ENCODE measurements at regions not wholly inside any gene's neighbourhood (a gene's known extent, or its start where the extent isn't known, plus 50 kb on each side); places are given as distances from the start of the nearest gene placed in this dataset.

- Histone ChIP-seq H3K4me3 (no peak overlapping the region), H3K9me3 (no peaks in the 10 kb centered on the region), H3K36me3 (no peaks in the 10 kb centered on the region), H3K4me1 (peaks cover 0 to 8% (median 0%) of the 10 kb centered on the region in 4 donors), H3K27ac (replicated peaks in 1 of 4) (no peak overlapping the region), H3K27me3 (no peaks in the 10 kb centered on the region)
- TF ChIP-seq POLR2AphosphoS5 (IDR thresholded peaks at IDR 0.05) (no peak), POLR2A (IDR thresholded peaks at IDR 0.05; ENCODE audit: low read depth) (no peak), EP300 (IDR thresholded peaks at IDR 0.05) (no peak)
- TF ChIP-seq, protein P1, sequence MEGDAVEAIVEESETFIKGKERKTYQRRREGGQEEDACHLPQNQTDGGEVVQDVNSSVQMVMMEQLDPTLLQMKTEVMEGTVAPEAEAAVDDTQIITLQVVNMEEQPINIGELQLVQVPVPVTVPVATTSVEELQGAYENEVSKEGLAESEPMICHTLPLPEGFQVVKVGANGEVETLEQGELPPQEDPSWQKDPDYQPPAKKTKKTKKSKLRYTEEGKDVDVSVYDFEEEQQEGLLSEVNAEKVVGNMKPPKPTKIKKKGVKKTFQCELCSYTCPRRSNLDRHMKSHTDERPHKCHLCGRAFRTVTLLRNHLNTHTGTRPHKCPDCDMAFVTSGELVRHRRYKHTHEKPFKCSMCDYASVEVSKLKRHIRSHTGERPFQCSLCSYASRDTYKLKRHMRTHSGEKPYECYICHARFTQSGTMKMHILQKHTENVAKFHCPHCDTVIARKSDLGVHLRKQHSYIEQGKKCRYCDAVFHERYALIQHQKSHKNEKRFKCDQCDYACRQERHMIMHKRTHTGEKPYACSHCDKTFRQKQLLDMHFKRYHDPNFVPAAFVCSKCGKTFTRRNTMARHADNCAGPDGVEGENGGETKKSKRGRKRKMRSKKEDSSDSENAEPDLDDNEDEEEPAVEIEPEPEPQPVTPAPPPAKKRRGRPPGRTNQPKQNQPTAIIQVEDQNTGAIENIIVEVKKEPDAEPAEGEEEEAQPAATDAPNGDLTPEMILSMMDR (IDR thresholded peaks at IDR 0.05): no peak
- WGBS: 91% methylated on average over 5 of the region's 5 CpGs
- no peak for DNase-seq (ENCODE audit: extremely low spot score)
- intact Hi-C loops (cut with DNase I): no loop called here
Observed at GRCh38 chr7:41470081-41470480, 232.8 kb downstream of the INHBA start.

DNA sequence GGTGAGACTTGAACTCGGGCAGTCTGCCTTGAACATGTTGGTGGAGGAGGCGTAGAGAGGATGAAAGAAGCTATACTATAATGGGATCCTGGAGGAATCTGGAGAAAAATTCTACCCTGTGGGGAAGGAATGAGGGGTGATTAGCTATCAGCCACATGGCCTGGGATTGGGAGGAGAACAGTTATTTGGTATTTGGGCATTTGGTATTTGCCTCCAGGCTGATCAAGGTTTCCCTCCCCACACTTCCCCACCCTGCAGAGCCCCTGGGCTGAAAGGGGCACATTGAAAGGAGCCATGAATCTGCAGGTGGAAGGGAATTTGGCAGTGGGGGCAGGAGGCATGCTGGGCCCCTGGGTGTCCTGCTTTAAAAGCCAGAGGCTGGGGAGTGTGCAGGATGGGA lies 235.3 kb downstream of the INHBA start:
- intact Hi-C loops (cut with DNase I): no loop called here
- Histone ChIP-seq H3K27ac (replicated peaks in 1 of 4) (no peak overlapping the region), H3K9me3 (no peaks in the 10 kb centered on the region), H3K36me3 (no peaks in the 10 kb centered on the region), H3K4me3 (no peak overlapping the region), H3K27me3 (no peaks in the 10 kb centered on the region), H3K4me1 (peaks cover 0 to 7% (median 0%) of the 10 kb centered on the region in 4 donors)
- WGBS: 100% methylated on average over 2 of the region's 2 CpGs
- TF ChIP-seq, protein P1 (IDR thresholded peaks at IDR 0.05): no peak
- TF ChIP-seq POLR2AphosphoS5 (IDR thresholded peaks at IDR 0.05): no peak
- no peak for TF ChIP-seq POLR2A (IDR thresholded peaks at IDR 0.05; ENCODE audit: low read depth)
- TF ChIP-seq EP300 (IDR thresholded peaks at IDR 0.05): no peak
- no peak for DNase-seq (ENCODE audit: extremely low spot score)

DNA sequence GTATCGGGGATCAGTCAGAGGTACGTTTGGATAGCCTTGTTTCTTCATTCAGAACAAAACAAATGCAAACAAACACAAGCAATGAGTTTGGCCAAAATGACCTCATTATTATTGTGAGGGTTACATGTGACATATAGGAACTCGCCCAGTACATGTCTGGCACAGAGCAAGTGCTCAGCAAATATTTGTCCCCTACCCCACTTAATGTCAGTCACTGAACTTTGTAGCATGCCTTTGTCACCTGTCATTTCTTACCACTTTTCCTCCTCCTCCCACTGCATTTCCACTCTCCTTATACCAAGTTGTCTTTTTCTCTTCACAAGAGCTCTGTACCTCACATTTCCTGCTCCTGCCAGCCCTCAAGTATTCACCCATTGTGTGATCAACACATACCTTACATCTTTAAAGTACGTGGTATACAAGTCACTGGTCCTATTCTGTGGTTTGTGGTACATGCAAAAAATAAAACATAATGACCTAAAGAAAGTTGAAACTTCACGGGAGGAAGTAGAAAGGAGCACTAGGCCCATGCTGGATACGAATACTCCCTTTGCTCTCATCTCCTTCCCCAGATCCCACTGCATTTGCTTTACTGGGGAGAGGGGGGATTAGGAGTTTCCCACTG lies 236.0 kb downstream of the INHBA start:
- WGBS: 74% methylated on average over 6 of the region's 6 CpGs
- H3K4me1 ChIP-seq: no peaks in the 10 kb centered on the region
- no peaks in the 10 kb centered on the region for H3K36me3 ChIP-seq
- no peak for DNase-seq (ENCODE audit: extremely low spot score)
- no peak overlapping the region for H3K27ac ChIP-seq (replicated peaks in 1 of 4)
- H3K4me3 ChIP-seq: no peak overlapping the region
- no peaks in the 10 kb centered on the region for H3K27me3 ChIP-seq
- intact Hi-C loops (cut with DNase I): no loop called here
- H3K9me3 ChIP-seq: no peaks in the 10 kb centered on the region
- TF ChIP-seq POLR2AphosphoS5 (IDR thresholded peaks at IDR 0.05) (no peak), EP300 (IDR thresholded peaks at IDR 0.05) (no peak), POLR2A (IDR thresholded peaks at IDR 0.05; ENCODE audit: low read depth) (no peak)
- TF ChIP-seq, protein P1 (IDR thresholded peaks at IDR 0.05): no peak

DNA sequence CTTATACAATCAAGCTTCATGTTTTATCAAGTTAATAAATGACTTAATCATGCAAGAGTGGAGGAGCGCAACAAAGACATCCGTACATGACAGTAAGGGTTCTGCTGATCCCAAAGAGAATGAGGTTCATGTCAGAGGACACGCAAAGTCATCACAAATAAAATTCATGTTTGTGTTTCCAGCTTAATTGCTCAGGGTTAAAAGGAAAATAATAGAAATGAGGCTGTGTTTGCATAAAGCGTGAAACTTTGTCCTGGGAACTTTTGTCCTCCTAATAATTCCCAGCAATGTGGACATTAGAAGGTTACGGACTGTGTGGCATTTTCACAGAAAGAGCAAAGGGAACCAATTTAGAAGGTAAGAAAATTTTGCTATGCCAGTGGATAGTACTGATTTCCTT lies 237.3 kb downstream of the INHBA start:
- no peaks in the 10 kb centered on the region for H3K27me3 ChIP-seq
- intact Hi-C loops (cut with DNase I): no loop called here
- H3K36me3 ChIP-seq: no peaks in the 10 kb centered on the region
- H3K4me3 ChIP-seq: no peak overlapping the region
- no peak for TF ChIP-seq POLR2AphosphoS5 (IDR thresholded peaks at IDR 0.05)
- TF ChIP-seq EP300 (IDR thresholded peaks at IDR 0.05): no peak
- no peak for TF ChIP-seq POLR2A (IDR thresholded peaks at IDR 0.05; ENCODE audit: low read depth)
- TF ChIP-seq, protein P1 (IDR thresholded peaks at IDR 0.05): no peak
- H3K27ac ChIP-seq (replicated peaks in 1 of 4): no peak overlapping the region
- no peaks in the 10 kb centered on the region for H3K9me3 ChIP-seq
- DNase-seq (ENCODE audit: extremely low spot score): no peak
- WGBS: 93% methylated on average over 5 of the region's 5 CpGs
- H3K4me1 ChIP-seq: no peaks in the 10 kb centered on the region
